ENCODE measurements at regions not wholly inside any gene's neighbourhood (a gene's known extent, or its start where the extent isn't known, plus 50 kb on each side); places are given as distances from the start of the nearest gene placed in this dataset.

GRCh38 chr20:24796236-24796635 lies 152.8 kb upstream of the CST7 start:
- TF ChIP-seq CTCF (IDR thresholded peaks at IDR 0.05; ENCODE audit: low read depth, low read length) = no peak
- H3K4me3 ChIP-seq (ENCODE audit: low read depth, low read length) = no peak overlapping the region

DNA sequence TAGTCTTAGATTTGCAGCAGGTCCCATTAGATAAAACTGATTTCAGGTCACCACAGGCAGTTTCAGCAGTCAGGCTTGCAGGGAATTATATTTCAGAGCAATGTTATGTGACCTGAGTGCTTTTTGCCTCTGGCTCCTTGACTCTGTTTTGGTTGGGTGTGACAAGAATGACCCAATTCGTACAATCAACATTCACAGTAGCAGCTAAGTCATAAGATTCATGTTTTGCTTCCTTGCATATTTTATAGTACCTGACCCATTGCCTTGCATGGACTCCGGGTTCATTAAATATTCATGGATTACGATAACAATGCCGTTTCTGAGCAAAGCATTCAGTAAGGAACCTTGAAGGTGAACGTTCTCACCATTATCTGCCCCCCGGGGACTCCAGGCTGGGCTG lies 152.0 kb upstream of the CST7 start:
- H3K4me3 ChIP-seq (ENCODE audit: low read depth, low read length) = no peak overlapping the region
- no peak for TF ChIP-seq CTCF (IDR thresholded peaks at IDR 0.05; ENCODE audit: low read depth, low read length)

GRCh38 chr20:24797745-24798655 lies 151.1 kb upstream of the CST7 start:
- no peak for TF ChIP-seq CTCF (IDR thresholded peaks at IDR 0.05; ENCODE audit: low read depth, low read length)
- no peak overlapping the region for H3K4me3 ChIP-seq (ENCODE audit: low read depth, low read length)

DNA sequence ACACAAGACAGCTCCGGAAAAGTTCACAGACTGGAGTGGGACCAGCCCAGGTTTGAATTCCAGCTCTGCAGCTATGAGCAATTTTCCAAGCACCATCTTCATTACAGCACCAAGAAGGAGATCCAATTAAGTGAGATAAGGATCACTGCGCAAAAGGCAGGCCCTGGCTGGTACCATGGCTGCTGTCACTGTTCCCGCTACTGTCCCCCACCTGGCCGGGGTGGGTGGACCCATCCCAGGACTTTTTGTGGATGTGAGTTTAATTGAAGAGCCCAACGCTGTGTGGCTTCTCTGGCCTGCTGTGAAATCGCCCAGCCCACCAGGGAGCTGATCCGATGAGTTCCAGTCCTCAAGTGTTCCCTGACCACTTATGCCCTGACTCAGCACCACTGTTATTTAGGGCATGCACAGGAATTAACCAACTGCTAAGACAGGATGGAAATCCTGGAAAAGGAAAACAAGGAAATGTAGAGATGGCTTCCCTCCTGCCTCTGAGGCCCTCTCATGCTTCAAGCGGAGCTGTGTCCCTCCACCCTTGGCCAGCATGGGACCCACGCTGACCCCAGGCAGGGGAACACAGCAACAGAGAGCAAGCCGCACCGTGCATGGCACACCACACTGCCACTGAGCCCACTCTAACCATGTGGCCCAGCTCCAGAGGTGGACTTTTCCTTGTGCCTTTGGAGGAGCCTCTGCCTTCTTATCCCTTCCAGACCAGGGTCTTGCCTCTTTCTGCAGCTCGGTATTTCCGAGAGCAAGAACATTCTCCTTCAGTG lies 150.0 kb upstream of the CST7 start:
- no peak overlapping the region for H3K4me3 ChIP-seq (ENCODE audit: low read depth, low read length)
- no peak for TF ChIP-seq CTCF (IDR thresholded peaks at IDR 0.05; ENCODE audit: low read depth, low read length)

DNA sequence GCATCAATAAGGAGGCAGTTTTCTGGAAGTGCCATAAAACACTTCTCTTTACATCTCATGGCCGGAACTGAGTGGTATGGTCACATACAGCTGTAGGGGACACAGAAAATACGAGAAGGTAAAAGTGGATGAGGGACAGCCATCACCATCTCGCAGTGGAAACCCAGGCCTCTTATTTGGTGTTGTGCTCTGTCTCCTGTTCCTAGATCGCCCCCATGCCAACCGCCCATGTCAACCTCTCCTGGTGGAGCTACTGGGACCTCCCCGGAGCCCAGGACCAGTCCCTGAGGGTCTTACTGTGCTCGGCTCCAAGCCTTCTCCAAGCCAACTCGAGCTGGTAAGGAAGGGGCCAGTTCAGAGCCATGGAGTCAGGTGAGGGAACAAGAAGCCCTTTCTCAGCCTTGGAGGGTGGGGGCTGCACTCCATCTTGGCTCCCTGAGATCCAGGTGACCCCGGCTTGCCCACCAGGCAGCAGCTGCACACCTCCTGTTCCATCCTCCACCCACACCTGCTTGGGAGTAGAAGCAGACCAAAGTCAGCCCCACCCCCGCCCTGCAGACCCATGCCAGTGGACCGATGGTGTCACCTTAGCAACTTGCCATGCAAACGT lies 149.0 kb upstream of the CST7 start:
- no peak for TF ChIP-seq CTCF (IDR thresholded peaks at IDR 0.05; ENCODE audit: low read depth, low read length)
- H3K4me3 ChIP-seq (ENCODE audit: low read depth, low read length) = no peak overlapping the region

- no peak for TF ChIP-seq CTCF (IDR thresholded peaks at IDR 0.05; ENCODE audit: low read depth, low read length)
- H3K4me3 ChIP-seq (ENCODE audit: low read depth, low read length) = no peak overlapping the region
These were observed 146.7 kb upstream of the CST7 start for GRCh38 chr20:24802286-24802820.
